ENCODE measurements at regions not wholly inside any gene's neighbourhood (a gene's known extent, or its start where the extent isn't known, plus 50 kb on each side); places are given as distances from the start of the nearest gene placed in this dataset.

DNA sequence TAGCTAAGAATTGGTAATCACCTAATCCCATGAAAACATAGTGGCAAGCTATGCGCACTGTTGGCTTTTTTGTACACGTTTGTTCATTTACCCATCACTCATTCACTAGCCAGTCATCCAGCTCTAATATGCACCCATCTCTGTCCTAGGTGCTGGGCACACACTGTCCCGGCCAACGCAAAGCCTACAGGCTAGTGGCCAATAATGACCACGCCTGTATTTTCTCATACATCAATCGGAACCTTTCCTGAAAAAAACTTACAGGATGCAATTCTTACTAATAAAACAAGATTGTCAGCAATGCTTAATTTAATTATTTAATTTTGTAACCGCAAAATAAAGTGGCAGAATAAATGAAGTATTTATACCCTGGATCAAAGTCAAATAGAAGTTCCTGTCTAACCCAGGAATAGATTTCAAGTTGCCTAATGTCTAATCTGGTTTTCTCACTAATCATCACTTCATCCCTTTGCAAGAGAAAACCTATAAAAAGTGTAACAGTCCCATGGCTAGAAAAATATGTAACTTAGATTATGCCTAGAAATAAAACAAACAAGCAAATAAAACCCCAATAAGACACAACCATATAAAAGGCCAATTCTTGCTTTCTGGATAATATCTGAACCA lies 143.3 kb upstream of the BLID start:
- no peaks in the 10 kb centered on the region for H3K36me3 ChIP-seq (ENCODE audit: control insufficient read depth, insufficient read depth, low read length)
- no peak overlapping the region for H3K4me3 ChIP-seq (ENCODE audit: insufficient read depth, low read depth, low read length, poor library complexity, severe bottlenecking)
- H3K9me3 ChIP-seq (ENCODE audit: control insufficient read depth, low read length), result no peaks in the 10 kb centered on the region
- no peak for DNase-seq
- H3K27me3 ChIP-seq (replicated peaks; ENCODE audit: control insufficient read depth, insufficient read depth, low read length, poor library complexity, severe bottlenecking), result no peaks in the 10 kb centered on the region
- H3K4me1 ChIP-seq (ENCODE audit: control insufficient read depth, insufficient read depth, low read length, poor library complexity, severe bottlenecking), result no peaks in the 10 kb centered on the region
- no peak overlapping the region for H3K27ac ChIP-seq (ENCODE audit: insufficient read depth, low read length, poor library complexity, severe bottlenecking)

DNA sequence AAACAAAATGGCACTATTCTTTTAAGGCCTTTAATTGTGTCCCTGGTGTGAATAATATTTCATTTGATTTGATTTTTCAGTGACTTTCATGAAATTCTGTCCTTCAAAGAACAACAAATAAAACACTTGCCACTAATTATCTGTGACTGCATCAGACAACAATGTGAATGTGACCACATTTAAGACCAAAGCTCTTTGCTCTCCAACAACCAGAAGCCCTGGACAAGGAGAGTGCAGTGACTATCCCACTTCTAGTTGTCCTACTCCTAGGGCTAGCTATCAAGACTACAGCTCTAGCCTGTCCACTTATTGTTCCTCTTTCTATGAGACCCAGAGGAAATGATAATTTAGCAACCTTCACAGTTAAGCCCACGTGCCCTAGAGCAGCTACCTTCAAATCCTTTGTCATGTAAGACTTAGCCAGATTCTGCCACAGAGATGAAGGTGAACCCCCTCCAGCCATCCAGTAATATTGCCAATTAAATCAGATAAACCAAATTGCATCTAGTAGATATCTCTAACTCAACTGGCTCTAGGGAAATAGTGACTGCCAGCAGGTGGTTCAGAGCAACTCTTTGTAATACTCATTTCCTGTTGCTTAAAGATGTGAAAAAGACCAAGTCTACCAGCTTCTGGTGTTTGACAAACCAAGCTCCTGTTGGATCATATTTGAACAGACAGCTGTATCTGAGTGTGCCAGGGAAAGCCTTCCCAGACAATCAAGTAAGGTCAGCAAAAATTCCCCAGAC lies 142.6 kb upstream of the BLID start:
- H3K4me1 ChIP-seq (ENCODE audit: control insufficient read depth, insufficient read depth, low read length, poor library complexity, severe bottlenecking), result no peaks in the 10 kb centered on the region
- H3K4me3 ChIP-seq (ENCODE audit: insufficient read depth, low read depth, low read length, poor library complexity, severe bottlenecking), result no peak overlapping the region
- no peaks in the 10 kb centered on the region for H3K36me3 ChIP-seq (ENCODE audit: control insufficient read depth, insufficient read depth, low read length)
- no peaks in the 10 kb centered on the region for H3K27me3 ChIP-seq (replicated peaks; ENCODE audit: control insufficient read depth, insufficient read depth, low read length, poor library complexity, severe bottlenecking)
- no peak for DNase-seq
- no peaks in the 10 kb centered on the region for H3K9me3 ChIP-seq (ENCODE audit: control insufficient read depth, low read length)
- H3K27ac ChIP-seq (ENCODE audit: insufficient read depth, low read length, poor library complexity, severe bottlenecking), result no peak overlapping the region

DNA sequence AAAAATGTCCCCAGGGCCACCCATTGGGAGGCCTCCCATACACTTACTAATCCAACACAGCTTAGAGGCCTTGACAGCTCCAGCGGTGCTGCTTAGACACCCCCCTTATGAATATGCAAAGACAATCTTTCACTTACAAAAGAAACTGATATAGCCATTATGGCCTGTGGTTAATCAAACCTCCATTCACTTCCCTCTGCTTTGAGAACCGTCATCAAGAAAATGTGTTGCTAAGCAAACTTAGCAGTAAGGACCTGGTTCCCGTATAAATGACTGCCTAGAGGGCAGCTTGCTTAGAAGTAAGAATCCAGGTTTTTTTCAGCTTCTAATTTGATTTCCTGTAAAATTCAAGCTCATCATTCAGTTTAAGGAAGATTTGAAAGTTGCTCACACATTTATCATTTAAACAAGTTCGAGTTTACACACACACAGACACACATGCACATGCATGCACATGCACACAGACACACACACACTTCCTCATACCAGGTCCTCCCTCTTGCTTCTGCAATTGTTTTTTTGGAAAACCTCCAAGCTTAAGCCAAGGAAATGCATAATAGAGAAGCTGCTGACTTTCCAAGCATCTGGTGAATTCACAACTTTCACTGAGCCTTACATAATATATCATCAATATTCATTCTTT lies 137.7 kb upstream of the BLID start:
- H3K9me3 ChIP-seq (ENCODE audit: control insufficient read depth, low read length), result no peaks in the 10 kb centered on the region
- DNase-seq, result no peak
- no peaks in the 10 kb centered on the region for H3K27me3 ChIP-seq (replicated peaks; ENCODE audit: control insufficient read depth, insufficient read depth, low read length, poor library complexity, severe bottlenecking)
- no peak overlapping the region for H3K4me3 ChIP-seq (ENCODE audit: insufficient read depth, low read depth, low read length, poor library complexity, severe bottlenecking)
- H3K36me3 ChIP-seq (ENCODE audit: control insufficient read depth, insufficient read depth, low read length), result no peaks in the 10 kb centered on the region
- no peak overlapping the region for H3K27ac ChIP-seq (ENCODE audit: insufficient read depth, low read length, poor library complexity, severe bottlenecking)
- H3K4me1 ChIP-seq (ENCODE audit: control insufficient read depth, insufficient read depth, low read length, poor library complexity, severe bottlenecking), result no peaks in the 10 kb centered on the region

DNA sequence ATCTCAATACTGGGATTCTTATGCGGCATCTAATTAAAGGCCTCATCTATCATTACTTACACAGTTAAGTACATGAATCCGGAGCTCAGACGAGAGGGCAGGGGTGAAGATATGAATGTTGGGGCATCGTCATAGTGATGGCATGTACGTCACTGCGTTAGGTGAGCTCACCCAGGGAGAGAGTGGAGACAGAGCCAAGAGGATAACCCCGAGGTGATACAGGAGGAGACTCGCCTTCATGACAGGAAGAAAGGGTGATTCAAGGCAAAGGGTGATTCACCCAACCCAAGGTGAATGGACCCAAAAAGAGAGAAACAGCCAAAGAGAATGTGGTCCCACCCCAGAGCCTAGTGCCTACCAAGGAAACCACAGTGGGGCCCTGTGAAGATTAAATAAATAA lies 132.9 kb upstream of the BLID start:
- Histone ChIP-seq H3K4me1 (ENCODE audit: control insufficient read depth, insufficient read depth, low read length, poor library complexity, severe bottlenecking) (no peaks in the 10 kb centered on the region), H3K4me3 (ENCODE audit: insufficient read depth, low read depth, low read length, poor library complexity, severe bottlenecking) (no peak overlapping the region), H3K9me3 (ENCODE audit: control insufficient read depth, low read length) (no peaks in the 10 kb centered on the region), H3K27me3 (replicated peaks; ENCODE audit: control insufficient read depth, insufficient read depth, low read length, poor library complexity, severe bottlenecking) (no peaks in the 10 kb centered on the region), H3K27ac (ENCODE audit: insufficient read depth, low read length, poor library complexity, severe bottlenecking) (no peak overlapping the region), H3K36me3 (ENCODE audit: control insufficient read depth, insufficient read depth, low read length) (no peaks in the 10 kb centered on the region)
- DNase-seq, result no peak

DNA sequence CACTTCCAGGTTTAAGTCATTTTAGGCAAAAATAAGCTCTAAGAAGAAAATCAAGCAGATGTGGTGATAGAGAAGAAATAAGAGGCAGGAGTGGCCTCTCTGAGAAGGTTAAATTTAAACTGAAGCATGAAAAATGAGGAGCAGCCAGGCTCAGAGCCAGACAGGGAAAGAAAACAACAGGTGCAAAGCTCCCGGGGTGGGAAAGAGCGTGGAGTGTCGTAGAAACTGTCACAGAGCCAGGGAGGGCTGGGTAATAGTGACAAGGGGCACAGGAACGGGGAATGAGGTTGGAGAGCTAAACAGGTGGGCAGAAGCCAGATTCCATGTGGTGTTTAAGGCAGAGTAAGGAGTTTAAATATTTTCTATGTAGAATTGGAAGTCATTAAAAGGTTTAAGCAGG lies 132.1 kb upstream of the BLID start:
- no peaks in the 10 kb centered on the region for H3K27me3 ChIP-seq (replicated peaks; ENCODE audit: control insufficient read depth, insufficient read depth, low read length, poor library complexity, severe bottlenecking)
- no peaks in the 10 kb centered on the region for H3K9me3 ChIP-seq (ENCODE audit: control insufficient read depth, low read length)
- no peak overlapping the region for H3K27ac ChIP-seq (ENCODE audit: insufficient read depth, low read length, poor library complexity, severe bottlenecking)
- no peaks in the 10 kb centered on the region for H3K4me1 ChIP-seq (ENCODE audit: control insufficient read depth, insufficient read depth, low read length, poor library complexity, severe bottlenecking)
- DNase-seq, result no peak
- no peaks in the 10 kb centered on the region for H3K36me3 ChIP-seq (ENCODE audit: control insufficient read depth, insufficient read depth, low read length)
- no peak overlapping the region for H3K4me3 ChIP-seq (ENCODE audit: insufficient read depth, low read depth, low read length, poor library complexity, severe bottlenecking)

DNA sequence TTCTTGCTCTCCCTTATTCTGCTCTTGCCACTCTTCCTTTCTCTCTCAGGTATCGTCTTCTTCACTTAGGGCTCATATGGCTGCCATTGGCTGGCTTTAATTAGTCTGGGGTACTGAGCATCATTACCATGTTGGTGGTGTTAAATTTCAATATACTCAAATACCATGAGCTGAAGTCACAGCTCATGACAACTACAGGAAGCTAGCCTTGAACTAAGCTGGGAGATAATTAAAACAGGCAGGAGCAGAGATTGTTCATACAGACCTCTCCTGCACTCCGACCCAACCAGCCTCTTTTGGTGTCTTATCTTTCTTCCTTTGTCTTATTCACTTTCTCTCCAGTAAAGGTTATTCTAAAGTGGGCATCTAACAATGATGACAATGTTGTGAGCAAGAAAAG lies 130.9 kb upstream of the BLID start:
- H3K4me3 ChIP-seq (ENCODE audit: insufficient read depth, low read depth, low read length, poor library complexity, severe bottlenecking), result no peak overlapping the region
- H3K27me3 ChIP-seq (replicated peaks; ENCODE audit: control insufficient read depth, insufficient read depth, low read length, poor library complexity, severe bottlenecking), result no peaks in the 10 kb centered on the region
- H3K27ac ChIP-seq (ENCODE audit: insufficient read depth, low read length, poor library complexity, severe bottlenecking), result no peak overlapping the region
- no peaks in the 10 kb centered on the region for H3K9me3 ChIP-seq (ENCODE audit: control insufficient read depth, low read length)
- no peaks in the 10 kb centered on the region for H3K4me1 ChIP-seq (ENCODE audit: control insufficient read depth, insufficient read depth, low read length, poor library complexity, severe bottlenecking)
- DNase-seq, result no peak
- no peaks in the 10 kb centered on the region for H3K36me3 ChIP-seq (ENCODE audit: control insufficient read depth, insufficient read depth, low read length)

DNA sequence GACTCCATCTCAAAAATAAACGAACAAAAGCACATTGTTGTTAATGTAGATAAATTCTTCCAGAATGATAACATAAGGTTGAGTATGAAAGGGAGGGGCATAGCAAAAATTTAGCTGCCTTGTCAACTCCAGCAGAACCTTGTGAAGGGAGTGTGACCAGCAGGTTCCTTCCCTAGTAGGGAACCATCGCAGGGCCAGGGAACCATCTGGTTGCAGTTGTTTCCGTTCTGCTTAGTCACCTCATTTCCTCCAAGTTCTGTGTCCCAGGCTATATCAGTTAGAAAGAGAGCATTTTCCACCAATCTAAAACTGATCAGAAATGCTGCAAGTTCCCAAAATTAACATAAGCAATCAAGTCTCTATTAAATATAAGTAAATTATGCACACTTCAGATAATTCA lies 126.7 kb upstream of the BLID start:
- Histone ChIP-seq H3K4me3 (ENCODE audit: insufficient read depth, low read depth, low read length, poor library complexity, severe bottlenecking) (no peak overlapping the region), H3K27me3 (replicated peaks; ENCODE audit: control insufficient read depth, insufficient read depth, low read length, poor library complexity, severe bottlenecking) (no peaks in the 10 kb centered on the region), H3K9me3 (ENCODE audit: control insufficient read depth, low read length) (no peaks in the 10 kb centered on the region), H3K4me1 (ENCODE audit: control insufficient read depth, insufficient read depth, low read length, poor library complexity, severe bottlenecking) (no peaks in the 10 kb centered on the region), H3K36me3 (ENCODE audit: control insufficient read depth, insufficient read depth, low read length) (no peaks in the 10 kb centered on the region), H3K27ac (ENCODE audit: insufficient read depth, low read length, poor library complexity, severe bottlenecking) (no peak overlapping the region)
- no peak for DNase-seq

DNA sequence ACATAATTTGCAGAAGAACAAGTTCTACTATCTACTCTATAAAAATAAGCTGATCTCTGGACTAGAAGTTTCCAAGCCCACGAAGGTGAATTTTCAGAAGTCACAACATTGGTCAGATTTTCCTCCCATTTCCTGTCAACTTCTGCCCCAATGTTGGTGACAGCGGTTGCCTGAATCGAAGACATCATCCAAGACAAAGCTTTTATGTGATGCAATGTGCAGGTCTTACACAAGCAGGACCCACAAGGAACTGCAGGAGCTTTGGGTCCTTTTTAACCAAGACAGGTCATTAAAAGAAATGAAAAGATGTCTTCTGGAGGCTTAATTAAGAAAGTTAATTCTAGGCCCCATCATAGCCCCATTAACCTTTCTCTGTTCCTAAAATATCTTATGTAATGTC lies 125.6 kb upstream of the BLID start:
- DNase-seq, result no peak
- no peak overlapping the region for H3K27ac ChIP-seq (ENCODE audit: insufficient read depth, low read length, poor library complexity, severe bottlenecking)
- no peaks in the 10 kb centered on the region for H3K36me3 ChIP-seq (ENCODE audit: control insufficient read depth, insufficient read depth, low read length)
- H3K4me1 ChIP-seq (ENCODE audit: control insufficient read depth, insufficient read depth, low read length, poor library complexity, severe bottlenecking), result no peaks in the 10 kb centered on the region
- no peaks in the 10 kb centered on the region for H3K9me3 ChIP-seq (ENCODE audit: control insufficient read depth, low read length)
- no peaks in the 10 kb centered on the region for H3K27me3 ChIP-seq (replicated peaks; ENCODE audit: control insufficient read depth, insufficient read depth, low read length, poor library complexity, severe bottlenecking)
- no peak overlapping the region for H3K4me3 ChIP-seq (ENCODE audit: insufficient read depth, low read depth, low read length, poor library complexity, severe bottlenecking)

DNA sequence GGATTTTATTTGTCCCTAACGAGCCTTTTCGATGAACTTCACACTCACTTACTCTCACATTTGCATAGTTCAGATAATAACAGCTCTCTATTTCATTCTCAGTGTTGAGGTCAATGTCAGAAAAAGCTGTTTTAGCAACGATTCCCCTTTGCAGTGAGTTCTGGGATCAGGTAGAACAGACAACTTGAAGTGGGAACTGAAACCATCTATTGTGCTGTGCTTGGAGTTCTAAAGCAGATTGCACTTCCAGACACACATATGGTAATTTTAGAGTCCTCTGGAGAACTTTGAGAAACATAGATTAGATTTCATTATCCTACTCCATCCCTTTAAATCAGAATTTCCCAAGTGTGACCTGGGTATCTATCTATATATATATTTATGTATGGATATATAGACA lies 124.6 kb upstream of the BLID start:
- Histone ChIP-seq H3K9me3 (ENCODE audit: control insufficient read depth, low read length) (no peaks in the 10 kb centered on the region), H3K27ac (ENCODE audit: insufficient read depth, low read length, poor library complexity, severe bottlenecking) (no peak overlapping the region), H3K4me3 (ENCODE audit: insufficient read depth, low read depth, low read length, poor library complexity, severe bottlenecking) (no peak overlapping the region), H3K4me1 (ENCODE audit: control insufficient read depth, insufficient read depth, low read length, poor library complexity, severe bottlenecking) (no peaks in the 10 kb centered on the region), H3K36me3 (ENCODE audit: control insufficient read depth, insufficient read depth, low read length) (no peaks in the 10 kb centered on the region), H3K27me3 (replicated peaks; ENCODE audit: control insufficient read depth, insufficient read depth, low read length, poor library complexity, severe bottlenecking) (no peaks in the 10 kb centered on the region)
- no peak for DNase-seq

DNA sequence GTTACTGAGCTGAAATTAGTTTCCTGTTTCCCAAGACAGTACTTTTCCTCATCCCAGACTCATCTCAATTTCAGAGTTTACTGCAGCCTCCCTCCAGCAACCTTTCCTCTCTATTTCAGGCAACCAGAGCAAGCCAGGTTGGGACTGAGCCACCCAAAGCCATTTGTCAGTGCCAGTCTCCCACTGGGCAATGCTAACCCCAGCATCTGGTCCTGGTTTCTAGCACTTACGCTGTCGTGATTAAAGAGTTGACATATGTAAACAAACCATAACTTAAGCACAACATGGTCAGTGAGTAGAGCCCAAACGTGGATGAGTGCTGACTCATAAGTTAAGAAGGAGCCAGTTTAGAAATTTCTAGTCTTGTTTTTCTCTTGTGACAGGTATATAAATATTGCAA lies 119.6 kb upstream of the BLID start:
- Histone ChIP-seq H3K27me3 (replicated peaks; ENCODE audit: control insufficient read depth, insufficient read depth, low read length, poor library complexity, severe bottlenecking) (no peaks in the 10 kb centered on the region), H3K4me1 (ENCODE audit: control insufficient read depth, insufficient read depth, low read length, poor library complexity, severe bottlenecking) (no peaks in the 10 kb centered on the region), H3K27ac (ENCODE audit: insufficient read depth, low read length, poor library complexity, severe bottlenecking) (no peak overlapping the region), H3K4me3 (ENCODE audit: insufficient read depth, low read depth, low read length, poor library complexity, severe bottlenecking) (no peak overlapping the region), H3K36me3 (ENCODE audit: control insufficient read depth, insufficient read depth, low read length) (no peaks in the 10 kb centered on the region), H3K9me3 (ENCODE audit: control insufficient read depth, low read length) (no peaks in the 10 kb centered on the region)
- no peak for DNase-seq

Measured in effector memory CD4-positive, alpha-beta T cell (primary cell).